Right lung (tissue), 2 donors: ENCODE measurements at regions not wholly inside any gene's neighbourhood (a gene's known extent, or its start where the extent isn't known, plus 50 kb on each side); places are given as distances from the start of the nearest gene placed in this dataset.
"Not testable (repeated sequence)": the region's sequence is repeated elsewhere in the genome, so short reads cannot be mapped to it uniquely, and the experiment has no call there.

ENCODE experiments used
- DNase-seq, 2 donors: peaks; one replicate each; pipeline ENCODE4 v3.0.0-alpha.2; 2013

DNA sequence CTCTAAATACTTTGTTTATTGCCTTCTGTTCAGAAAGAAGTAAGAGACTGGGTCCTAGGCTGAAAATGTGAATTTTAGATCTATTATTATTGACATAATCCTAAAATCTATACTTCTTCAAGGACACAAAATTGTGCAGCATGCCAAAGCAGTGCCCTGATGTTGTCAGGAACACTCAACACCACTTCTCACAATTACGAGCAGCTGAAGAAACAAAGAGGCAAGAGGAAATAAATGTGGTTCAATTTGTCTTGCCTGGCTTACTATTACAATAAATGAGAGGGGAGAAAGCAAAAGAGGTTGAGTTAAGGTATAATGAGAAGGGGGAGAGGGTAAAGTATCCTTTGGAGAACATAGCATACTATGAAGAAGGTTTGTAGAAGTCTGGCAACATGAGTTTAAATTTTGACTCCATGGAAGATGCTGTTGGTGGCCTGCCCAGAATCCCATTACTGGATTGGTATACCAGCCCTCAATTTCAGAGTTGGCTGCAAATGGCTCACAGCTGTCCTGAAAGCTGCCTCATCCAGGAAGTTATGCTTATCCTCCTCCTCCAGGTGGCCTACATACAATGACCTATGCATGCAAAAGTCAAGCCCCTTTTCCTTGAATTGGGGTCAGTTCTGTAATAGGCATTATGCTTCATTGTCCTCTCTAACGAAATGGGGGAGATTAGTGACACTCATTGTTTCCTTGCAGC lies 274.6 kb upstream of the SMIM30 start:
- DNase-seq: no peak

GRCh38 chr7:113392421-113392820 lies 274.1 kb upstream of the SMIM30 start:
- no peak for DNase-seq

- no peak for DNase-seq
These were observed 270.8 kb upstream of the SMIM30 start for GRCh38 chr7:113389112-113389646.

DNA sequence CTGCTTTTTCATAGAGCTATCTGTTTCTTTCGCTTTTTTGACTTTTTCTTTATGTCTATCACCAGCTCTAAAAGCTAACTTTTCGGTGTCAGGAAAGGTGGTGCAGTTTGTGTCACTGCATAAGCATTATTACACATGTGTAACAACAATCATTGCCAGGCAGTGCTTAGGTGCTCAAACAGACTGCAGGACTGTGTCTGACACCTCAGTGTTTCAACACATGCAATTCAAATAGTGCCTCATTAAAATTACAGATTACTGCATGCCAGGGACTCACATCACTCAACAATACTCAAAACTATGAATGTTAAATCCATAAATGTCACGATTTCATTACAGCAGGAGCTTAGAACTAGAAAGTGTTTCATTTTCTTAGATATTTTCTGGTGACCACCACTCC lies 265.3 kb upstream of the SMIM30 start:
- DNase-seq: no peak

GRCh38 chr7:113379746-113380145 lies 261.4 kb upstream of the SMIM30 start:
- DNase-seq: no peak

DNA sequence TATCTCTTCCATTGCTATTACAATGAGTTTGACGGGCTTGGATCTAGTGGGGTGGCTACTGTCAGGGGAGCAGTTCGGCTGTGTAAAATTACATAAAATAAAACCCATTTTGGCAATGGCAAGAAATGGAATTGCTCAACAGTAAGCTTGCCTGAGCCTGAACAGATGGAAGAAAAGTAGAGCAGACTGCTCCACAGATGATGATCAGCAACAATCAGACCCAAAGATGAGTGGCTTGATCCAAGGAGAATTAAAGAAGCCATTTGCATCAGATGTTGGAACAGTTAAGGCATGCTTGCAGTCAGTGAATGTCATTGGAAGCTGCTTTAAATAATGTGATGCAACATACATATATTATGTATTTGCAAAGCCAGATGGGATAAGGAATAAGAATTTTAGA lies 256.6 kb upstream of the SMIM30 start:
- no peak for DNase-seq

GRCh38 chr7:113373863-113374262 lies 255.5 kb upstream of the SMIM30 start:
- DNase-seq: no peak

DNA sequence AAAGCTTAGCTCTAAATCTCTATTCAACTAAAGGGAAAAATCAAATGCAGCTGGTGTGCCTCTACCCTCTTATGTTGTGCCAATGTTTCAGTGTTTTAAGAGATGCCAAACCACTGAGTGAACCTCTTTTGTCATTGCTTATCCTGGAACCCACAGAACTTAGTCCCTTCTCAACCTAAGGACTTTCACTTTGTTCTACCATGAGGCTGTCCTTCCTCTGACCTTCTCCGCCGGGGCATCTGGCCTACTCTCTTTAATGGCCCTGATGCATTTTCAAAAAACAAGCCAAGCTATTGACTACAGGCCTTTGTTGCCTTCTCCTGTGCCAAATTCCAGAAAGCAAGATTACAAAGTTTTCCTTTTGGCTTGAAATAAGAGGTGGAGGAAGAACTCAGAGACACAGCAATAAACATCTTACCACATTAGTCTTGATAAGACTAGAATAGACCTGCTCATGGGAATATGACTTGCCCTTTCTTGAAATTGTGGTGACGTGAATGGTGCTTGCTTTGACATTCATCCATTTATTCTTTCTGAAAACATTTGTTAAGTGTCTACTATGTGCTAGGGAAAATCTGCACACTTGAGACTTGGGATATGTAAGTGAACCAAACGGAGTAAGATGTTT lies 253.2 kb upstream of the SMIM30 start:
- no peak for DNase-seq

DNA sequence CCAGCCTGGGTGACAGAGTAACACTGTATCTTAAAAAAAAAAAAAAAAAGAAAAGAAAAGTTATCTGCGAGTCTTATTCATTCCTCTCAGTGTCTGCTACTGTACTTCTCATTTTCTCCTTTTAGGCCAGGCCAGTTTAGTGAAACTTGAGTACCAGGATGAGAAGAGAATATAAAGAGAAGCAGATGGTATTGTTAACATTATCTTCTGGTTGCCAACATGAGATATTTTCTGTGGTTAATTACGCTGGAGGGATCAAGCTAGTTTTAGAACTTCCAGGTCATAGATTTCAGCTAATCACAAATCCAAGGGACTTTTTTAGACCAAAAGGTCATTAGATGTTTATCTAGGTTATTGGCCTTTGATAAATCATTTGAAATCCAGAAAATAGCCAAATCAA lies 252.6 kb upstream of the SMIM30 start:
- no peak for DNase-seq

GRCh38 chr7:113368256-113368655 lies 249.9 kb upstream of the SMIM30 start:
- no peak for DNase-seq

DNA sequence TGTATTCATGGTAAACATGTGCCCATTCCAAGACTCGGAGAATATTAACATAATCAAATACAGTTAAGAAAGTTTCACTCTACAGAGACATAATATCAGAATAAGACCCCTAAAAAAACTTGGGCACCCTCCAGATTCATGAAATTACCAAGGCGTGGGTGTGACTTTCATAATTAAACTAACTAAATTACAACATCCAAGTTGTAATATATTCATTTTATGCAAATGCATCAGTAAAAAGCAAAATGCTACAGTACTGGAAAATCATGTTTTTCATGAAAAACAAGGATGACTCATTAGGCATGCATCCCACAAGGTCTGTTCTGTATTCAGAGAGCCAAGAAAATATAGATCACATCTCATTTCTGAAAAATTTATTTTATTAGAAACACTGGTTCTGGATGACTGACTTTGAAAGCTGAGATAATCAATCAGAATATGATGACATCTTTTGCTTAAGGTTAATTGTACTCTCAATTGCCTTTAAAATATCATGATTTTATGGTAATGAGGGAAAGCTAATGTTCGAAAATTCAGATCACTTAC lies 248.8 kb upstream of the SMIM30 start:
- DNase-seq: no peak

DNA sequence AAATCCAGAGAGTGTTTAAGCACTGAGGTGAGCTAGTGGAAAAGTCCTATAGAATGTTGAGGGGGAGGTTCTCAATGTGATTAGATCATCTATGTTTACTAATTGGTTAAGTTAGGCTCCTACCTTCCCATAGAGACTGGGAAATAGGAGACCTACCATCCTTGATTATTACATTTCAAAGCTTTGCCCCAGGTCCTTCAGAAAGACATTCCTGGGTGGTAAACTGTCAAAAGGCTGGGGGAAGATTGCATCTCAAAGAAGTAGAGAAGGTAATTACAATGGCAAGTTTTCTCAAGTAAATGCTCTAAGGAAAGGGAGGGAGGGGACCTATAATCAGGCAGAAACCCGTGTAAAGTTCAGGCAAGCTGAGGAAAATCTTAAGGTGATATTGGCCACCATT lies 247.8 kb upstream of the SMIM30 start:
- DNase-seq: no peak

DNA sequence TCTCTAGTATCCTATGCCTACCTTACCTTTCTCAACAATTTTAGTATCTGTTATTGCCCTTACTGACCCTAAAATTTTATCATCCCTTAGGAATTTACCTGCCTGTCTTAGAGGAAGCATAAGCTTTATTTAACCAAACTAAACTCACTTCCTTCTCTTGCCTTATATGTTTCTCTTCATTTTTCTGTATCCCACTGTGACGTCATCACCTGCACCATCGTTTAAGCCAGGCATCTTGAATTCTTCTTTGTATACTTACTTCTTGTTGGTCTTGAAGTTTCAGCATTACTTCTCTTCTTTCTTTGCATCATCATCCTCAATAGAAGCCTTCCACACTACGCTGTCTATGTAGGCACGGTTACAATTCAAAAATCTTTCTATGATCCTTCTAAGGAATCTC lies 231.0 kb upstream of the SMIM30 start:
- DNase-seq: no peak

DNA sequence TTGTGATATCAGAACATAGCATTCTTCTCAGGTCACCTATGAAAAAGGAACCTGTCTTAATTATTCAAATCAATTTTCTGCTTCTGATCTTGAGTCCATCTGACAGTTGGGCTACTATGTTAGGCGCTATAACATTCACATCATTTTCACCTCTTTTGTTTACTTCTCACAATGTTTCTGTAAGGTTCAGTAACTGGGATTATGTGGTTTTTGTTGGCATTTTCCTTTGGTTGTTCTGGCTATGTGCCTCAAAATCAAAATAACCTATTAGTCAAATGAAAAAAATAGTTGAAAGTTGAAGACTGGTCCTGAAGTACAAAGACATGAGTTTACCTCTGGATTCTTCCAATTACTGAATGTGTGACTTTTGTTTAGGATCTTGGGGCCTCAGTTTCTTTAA lies 221.3 kb upstream of the SMIM30 start:
- no peak for DNase-seq

DNA sequence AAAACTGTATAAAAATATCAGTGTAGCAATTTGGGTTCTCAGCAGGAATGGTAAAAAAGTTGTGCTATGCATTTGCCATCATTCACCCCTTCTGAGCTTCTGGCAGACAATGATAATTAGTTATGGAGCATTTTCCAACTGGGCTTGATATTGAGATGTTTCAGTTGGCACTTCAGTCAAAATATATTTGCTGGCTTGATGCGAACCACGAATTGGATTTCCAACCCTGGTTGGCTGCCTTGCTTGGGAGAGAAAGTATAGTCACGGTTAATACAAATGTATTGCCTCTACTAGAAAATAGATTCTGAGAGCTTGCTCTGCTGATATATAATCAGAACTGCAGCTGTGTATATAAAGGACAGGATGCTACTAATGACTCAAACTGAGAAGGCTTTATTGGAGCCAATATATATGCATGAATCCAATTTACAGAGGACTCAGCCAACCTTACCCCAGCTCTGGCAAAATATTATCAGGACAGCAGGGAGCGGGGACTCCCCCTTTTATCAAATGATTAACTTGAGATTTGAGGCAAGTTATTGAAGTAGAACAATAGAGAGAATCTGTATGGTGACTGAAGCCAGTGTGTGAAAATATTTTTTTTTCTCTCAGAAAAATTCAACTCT lies 219.8 kb upstream of the SMIM30 start:
- no peak for DNase-seq

DNA sequence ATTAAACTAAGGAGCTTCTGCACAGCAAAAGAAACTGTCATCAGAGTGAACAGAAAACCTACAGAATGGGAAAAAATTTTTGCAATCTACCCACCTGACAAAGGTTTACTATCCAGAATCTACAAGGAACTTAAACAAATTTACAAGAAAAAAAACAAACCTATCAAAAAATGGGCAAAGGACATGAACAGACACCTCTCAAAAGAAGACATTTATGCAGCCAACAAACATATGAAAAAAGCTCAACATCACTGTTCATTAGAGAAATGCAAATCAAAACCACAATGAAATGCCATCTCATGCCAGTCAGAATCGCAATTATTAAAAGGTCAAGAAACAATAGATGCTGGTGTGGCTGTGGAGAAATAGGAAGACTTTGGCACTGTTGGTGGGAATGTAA lies 218.5 kb upstream of the SMIM30 start:
- DNase-seq: not testable (repeated sequence)

GRCh38 chr7:113331155-113331898 lies 213.0 kb upstream of the SMIM30 start:
- no peak for DNase-seq

- no peak for DNase-seq
These were observed 202.8 kb upstream of the SMIM30 start for GRCh38 chr7:113321201-113321600.

- no peak for DNase-seq
These were observed 202.1 kb upstream of the SMIM30 start for GRCh38 chr7:113320419-113320818.

GRCh38 chr7:113314594-113314993 lies 196.2 kb upstream of the SMIM30 start:
- no peak for DNase-seq

GRCh38 chr7:113308399-113308798 lies 190.0 kb upstream of the SMIM30 start:
- DNase-seq: no peak

DNA sequence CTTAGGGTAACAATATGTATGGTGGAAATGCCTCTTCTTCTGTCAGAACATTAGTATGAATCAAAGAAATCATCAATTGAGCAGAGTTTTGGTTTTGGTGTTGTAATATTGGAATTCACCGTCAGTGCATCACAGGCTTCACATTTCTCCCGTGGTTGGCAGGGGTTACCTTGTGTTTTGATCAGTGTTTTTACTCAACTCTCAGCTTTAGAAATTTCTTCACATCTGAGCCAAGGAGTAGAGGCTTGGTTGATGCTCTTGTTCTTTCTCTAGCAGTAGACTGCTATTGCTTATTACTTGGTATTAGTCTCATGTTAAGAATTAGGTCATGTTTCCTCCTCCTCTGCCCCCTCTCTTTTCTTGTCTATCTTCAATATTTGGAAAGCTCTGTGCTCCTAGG lies 188.8 kb upstream of the SMIM30 start:
- DNase-seq: no peak
